Dedifferentiated amniotic fluid mesenchymal stem cell (primary cell): ENCODE measurements at regions not wholly inside any gene's neighbourhood (a gene's known extent, or its start where the extent isn't known, plus 50 kb on each side); places are given as distances from the start of the nearest gene placed in this dataset.

Experiments used
- DNase-seq: peaks from one replicate; pipeline ENCODE4 v3.0.0-alpha.2; 2016; ENCODE audit errors: extremely low spot score

DNA sequence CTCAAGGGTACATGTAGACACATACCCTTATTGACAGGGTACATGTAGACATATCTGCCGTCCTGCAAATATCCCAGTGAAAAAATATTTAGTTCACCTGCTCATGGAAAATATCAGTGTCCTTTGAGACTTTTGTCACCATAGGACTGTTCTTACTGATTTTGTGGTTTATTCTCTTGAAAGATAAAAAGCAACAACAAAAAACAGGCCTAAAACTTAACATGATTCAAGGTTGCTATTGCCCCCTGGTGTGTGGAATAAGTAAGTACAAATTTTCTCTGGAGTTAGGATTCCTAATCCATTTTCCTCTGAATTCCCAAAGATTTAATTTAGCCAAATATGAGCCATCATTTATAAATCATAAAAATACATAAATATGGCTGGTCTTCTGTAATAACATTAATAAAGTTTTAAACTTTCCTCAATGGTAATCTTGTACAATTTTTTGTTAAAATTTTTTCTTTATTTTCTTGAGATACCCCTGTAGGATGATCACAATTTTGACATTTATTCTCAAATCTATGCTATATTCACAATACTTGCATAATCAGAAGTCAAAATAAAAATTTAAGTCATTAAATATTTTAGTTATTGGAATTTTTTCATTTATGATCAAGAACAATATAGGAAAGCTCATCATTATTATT lies 741.4 kb upstream of the POT1 start:
- no peak for DNase-seq

DNA sequence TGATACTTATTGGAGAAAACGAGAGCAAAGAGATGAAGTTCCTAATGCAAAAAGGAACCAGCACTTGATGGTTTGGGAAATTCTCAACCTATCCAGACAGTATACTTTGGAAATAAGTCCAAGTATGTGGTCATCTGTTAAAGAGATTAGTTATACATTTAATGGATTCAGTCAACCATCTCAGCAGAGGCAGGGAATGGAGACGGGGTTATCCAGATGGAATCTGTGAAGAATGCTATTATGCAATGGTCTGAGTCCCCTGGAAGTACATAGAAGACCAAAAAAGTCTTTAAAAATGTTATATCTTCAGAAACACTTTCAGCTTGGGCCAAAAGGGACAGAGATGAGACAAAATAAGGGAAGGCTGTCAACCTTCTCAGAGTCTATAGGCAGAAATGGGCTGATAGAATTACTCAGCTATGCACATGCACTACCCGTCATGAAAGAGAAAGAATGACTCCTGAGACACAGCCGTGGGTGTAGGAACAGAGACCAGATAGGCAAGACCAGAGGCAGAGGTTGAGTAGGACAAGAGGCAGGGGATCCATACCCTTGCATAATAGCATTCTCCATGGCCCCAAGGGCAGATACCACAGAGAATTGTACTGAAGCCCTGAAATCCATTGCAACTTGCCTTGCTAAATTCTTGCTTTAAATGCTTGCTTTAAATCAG lies 738.8 kb upstream of the POT1 start:
- no peak for DNase-seq

DNA sequence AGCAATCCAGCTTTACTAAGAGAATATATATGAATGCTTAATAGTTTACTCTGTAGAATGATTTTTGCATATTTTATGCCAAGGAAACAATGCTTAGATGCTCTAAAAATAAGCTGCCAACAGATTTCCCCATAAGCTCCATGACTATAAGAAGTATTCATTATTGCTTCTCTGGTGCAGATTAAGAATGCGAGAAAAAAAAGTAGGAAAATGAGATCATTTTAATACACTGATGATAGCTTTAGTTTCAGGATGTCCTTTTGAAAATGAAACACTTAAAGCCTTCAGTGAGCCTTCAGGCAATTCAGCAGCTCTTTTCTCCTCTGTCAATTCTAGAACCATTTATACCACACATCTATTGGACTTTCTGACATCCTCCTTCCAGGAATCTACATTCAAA lies 735.0 kb upstream of the POT1 start:
- DNase-seq, result no peak

DNA sequence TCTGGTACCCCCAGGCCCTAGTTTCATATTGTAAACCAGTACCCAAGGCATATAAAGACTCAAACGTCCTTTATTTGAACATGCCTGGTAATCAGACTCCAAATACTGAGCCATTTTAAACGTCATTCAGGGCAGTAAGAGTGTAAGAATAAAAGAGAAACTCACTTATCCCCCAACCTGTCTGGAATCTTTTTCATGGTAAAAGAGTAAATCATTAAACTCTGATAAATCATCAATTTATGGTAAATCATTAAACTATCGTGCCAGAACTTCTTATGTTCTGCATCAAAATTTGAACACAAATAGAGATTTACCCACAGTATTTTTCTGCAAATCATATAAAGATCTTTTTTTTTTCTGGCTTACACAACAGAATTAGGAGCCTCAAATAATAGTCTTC lies 734.3 kb upstream of the POT1 start:
- DNase-seq, result no peak

DNA sequence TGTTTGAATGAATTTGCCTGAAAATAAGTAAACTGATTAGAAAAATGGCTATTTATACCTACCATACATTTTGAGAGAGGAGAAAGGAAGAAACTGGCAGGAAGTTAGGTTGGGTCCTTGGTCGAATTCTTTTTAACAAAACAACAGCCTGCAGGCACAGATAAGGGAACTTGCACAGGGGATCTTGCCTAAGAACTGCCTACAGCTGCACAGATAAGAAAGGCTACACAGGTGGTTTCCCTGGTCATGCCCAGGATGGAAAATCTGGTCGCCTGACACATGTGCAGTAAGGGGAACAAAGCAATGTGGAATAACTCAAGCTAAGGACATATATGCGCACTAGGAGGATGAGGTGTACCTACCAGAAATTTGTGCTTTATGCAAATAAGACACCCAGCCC lies 732.1 kb upstream of the POT1 start:
- no peak for DNase-seq

DNA sequence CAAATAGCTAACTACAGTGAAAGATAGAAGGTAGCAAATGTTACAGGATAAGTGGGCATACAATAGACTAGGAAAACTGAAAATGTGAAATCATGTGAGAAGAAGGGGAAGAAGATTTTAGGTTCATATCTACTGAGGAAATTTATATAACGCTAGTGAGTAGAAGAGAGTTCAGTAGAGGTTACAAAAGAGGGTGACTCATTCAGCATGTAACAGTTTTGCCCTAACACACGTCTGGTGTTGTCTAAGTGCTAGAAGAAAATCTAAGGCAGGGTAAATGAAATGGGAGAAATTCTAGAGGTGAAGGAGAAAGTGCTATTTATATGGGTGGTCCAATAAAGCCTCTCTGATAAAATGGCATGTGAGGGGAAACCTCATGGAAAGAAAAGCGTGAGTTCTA lies 731.4 kb upstream of the POT1 start:
- DNase-seq, result no peak

DNA sequence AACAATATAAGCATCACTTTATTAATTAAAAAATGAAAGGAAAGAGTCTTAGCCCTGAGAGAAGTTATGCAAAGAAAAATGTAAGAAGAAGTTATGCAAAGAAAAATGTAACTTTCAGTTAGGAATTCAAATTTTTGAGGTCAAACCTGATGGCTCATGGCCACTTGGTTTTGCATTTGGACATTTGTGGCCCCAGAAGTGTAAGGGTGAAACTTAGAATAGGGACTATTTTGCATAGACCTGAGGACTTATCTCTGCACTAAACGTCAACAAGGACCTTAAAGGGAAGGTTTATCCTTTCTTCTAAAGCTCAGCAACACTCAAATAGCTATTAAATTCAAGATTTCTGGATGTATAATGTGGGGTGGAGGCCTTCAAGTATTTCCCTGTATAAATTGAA lies 724.5 kb upstream of the POT1 start:
- DNase-seq, result no peak

DNA sequence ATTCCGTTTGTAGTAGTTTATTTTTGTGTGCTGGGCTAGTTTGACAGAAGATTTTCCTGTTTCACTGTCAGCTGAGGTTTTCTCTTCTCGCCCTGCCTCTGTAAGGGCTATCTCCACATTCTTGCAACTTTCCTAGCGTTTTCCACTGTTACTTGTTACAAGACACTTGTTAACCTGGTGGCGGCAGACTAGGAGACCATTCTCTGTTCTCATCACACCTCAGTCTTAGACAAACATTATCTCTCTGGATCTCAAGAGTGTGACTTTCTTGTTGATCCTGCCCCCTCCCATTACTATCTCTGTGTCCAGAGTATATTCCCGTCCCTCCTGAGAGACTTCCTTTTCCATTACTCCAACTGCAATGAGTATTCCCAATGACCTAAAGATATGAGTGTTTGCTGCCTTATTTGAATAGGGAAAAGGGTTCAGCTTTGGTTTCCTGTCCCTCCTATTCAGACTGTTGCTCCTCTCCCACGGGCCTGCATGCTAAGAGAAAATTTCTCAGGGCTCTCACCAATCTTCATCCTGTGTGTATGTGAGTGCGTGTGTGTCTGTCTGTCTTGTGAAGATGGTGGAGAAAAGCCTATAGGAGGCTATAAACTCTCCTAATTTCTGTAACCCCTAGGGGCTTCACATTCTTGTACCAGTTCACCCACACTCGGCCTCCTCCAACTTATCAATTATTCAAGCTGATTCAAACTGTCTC lies 722.4 kb upstream of the POT1 start:
- DNase-seq, result no peak

DNA sequence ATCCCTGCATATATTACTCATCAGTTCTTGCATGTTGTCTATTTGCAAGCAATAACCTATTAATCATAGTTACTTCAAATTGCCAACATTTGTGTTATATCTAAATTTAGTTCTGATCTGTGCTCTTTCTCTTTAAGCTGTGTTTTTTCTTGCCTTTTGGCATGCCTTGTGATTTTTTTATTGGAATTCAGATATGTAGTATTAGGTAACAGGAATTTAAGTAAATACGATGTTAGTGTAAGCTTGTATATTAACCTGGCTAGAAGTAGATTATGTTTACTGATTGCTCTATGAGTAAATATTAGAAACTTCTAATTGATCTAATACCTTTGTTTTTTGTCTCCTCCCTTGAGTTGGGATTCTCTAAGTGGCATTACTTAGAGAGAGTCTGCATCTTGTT lies 718.9 kb upstream of the POT1 start:
- DNase-seq, result no peak

DNA sequence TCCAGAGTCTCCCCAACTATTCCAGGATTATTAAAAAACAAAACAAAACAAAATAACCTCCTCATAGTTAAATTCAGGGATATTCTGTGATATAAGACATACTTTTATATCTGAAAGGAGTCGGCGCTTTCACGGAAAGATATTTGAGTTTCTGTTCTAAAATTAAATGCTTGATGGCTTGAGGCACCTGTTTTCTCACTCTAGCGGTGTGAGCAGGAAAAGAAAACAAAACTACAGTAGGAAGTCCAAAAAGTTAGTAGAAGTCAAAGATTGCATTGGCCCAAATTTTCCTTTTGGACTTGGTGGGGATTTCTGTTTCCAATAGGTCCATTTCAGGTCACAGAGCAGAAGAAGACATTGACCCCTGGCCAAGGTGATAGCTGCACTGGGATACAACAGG lies 716.1 kb upstream of the POT1 start:
- DNase-seq, result no peak

DNA sequence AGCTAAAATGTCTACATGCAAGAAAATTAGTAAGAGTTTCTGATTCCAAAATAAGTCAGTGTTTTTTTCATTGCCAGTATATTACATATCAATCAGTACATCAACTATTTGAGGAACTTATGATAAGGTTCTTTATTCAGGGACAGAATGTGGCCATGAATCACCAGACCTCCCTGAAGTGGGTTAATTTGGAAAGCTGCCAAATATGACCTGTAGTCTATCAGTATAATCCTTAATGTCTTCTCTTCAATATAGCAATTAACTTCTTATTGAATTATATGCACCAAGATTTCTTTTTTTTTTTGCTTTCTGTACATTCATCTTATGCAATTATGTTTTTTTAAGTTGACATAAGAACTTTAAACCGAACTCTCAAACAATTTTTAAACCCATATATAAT lies 714.5 kb upstream of the POT1 start:
- DNase-seq, result no peak

DNA sequence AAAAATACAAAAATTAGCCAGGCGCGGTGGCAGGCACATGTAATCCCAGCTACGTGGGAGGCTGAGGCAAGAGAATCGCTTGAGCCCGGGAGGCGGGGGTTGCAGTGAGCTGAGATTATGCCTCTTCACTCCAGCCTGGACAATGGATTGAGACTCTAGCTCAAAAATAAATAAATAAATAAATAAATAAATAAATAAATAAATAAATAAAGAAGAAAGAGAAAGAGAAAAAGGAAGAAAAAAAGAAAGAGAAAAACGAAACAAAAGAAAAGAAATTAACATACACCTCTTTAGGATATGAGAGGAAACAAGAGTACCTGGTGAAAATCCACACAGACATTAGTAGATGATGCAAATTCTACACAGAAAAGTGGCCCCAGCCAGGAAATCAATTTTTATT lies 713.7 kb upstream of the POT1 start:
- DNase-seq, result no peak

DNA sequence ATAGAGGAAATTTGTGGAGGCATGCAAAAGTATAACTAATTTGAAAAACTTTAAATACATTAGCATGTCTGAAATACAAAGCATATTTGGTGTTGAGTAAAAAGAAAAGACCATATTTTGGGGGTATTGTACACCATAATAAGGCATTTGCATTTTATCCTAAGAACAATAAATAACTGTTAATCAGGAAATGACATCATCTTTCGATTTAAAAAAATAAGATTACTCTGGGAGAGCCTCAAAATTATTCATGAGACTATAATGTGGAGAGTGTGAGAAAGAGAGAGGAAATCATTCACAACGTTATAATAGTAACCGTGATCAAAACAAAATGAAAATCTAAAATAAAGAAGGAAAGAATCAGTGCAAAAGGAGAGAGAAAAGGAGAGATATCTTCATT lies 712.3 kb upstream of the POT1 start:
- DNase-seq, result no peak

DNA sequence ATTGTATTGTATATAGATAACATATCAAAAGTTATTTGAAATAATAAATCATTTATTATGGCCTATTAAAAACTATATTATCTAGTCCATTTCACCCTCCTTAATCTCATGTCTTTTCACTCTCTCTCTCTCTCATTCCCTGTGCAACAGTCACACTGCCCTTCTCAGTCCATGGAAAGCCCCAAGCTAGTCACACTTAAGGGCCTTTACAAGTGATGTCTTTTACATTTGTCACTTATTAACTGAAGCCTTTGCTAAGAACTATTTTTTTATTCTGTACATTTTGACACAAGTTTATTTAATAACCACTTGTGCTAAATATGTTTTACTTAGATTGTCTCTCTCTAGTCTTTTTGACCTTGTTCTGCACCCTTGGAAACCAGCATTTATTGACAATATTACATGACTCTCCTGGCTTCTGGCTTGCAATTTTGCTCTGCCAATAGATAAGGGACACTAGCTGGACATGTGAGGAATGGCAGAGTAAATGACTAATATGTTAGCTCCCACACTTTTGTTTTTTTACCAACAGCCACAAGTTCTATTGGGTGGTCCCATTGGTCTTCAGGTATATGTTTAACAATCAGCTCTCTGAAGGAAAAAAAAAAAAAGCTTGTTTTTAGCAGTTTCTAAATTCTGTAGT lies 706.8 kb upstream of the POT1 start:
- no peak for DNase-seq

DNA sequence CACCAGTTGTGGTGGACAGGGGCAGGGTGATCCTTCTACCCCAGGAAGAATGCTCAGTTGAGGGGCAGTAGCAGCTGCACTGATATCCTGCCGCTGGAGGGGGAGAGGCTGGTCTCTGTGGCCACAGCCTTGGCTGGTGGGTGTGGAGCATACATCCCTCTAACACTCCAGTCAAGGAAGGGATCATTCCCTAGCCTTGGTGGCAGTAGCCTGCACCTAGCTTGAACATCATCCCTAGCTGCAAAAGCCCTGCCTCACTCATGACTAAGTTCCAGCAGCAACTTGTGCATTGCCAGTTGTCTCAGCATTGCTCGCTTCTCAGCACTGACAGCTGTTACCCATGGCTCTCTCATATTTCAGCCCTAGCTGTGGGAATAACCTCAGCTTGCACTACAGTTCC lies 688.9 kb upstream of the POT1 start:
- no peak for DNase-seq

DNA sequence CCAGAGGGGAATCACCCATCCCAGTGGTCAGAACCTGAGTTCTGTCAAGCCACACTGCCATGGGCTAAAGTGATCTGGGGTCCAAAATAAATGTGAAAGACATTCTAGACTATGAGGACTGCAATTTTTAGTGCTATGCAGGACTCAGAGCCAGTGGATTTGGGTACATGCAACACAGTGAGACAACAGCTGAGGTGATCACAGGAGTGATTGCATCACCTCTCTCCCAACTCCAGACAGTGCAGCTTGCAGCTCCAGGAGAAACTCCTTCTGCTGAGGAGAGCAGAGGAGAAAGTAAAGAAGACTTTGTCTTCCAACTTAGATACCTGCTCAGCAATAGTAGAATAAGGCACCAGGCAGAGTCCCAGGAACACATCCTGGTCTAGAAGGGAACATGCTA lies 682.0 kb upstream of the POT1 start:
- DNase-seq, result no peak

DNA sequence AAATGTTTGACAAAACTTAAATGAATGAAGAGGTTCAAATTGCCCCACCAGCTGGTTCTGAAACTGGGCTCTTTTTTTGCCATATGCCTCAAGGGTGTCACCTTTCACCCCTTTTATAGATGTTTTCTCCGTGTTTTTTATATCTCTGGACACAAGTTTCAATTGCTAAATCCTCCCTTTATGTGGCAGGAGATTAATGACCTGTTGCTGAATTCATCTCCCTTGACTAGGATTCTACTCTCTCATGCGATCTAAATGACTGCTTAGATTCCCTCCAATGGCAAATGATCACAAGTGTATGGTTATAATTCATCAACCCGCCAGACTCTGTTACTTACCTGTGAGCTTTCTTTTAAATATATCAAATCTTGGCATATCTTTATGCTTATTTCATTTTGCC lies 677.0 kb upstream of the POT1 start:
- DNase-seq, result no peak

DNA sequence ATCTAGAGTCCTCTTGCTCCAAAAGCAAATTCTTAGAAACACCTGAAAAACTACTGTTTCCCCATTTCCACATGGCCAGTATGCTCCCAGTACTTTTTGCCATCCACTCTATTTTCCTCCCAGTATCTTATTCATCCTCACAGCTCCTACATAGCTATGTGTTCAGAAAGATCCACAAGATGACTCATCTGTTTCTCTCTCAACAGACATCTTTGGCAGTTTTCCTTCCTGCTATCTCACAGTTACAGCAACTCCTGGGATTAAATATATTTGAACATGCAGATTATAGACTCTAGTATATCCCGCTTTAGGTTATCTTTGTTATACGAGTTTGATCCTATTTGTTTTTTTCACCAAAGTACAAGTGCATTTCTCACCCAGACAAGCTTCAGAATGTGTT lies 675.6 kb upstream of the POT1 start:
- DNase-seq, result no peak

DNA sequence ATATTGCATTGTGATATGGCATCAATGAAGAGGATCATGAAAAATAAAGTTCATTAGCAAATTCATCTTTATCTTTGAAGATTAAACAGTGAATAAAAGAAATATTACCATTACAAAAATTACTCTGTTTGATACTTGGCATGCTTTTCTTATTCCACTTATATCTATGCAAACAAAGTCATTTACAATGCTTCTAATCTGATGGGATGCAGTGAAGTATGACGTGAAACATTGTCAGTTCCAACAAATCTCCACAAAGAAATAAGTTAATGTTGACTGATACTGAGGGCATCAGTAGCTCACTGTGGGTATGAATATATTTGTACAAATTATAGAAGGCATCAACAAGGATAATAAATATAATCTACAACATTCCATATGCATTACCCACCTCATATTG lies 672.8 kb upstream of the POT1 start:
- DNase-seq, result no peak

DNA sequence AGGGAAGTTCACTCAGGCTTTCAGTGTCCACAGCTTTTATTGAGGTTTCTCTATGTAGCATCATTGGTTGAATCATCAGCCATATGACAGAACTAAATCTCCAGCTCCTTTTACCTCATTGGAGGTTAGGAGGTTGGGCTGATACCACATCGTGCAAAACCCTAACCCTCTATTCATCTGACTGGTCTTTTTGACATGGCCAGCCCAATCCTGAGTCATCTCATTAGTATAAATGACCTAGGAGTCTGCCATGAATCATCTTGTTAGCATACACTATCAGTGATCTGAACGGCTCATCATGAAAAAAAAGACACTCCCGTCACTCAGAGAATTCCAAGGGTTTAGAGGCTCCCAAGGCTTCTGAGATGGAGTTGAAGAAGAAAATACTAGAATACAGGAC lies 669.8 kb upstream of the POT1 start:
- DNase-seq, result no peak

DNA sequence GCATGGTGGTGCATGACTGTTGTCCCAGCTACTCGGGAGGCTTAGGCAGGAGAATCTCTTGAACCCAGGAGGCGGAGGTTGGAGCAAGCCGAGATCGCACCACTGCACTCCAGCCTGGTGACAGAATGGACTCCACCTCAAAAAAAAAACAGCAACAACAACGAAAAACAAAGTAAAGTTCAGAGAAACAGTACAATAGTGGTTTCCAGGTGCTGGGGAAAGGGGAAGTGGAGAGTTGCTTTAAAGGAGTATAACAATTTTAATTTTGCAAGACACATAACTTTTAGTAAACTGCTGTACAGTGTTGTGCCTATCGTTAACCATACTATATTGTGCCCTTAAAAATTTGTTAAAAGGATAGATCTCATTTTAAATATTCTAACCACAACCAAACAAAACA lies 662.7 kb upstream of the POT1 start:
- no peak for DNase-seq

DNA sequence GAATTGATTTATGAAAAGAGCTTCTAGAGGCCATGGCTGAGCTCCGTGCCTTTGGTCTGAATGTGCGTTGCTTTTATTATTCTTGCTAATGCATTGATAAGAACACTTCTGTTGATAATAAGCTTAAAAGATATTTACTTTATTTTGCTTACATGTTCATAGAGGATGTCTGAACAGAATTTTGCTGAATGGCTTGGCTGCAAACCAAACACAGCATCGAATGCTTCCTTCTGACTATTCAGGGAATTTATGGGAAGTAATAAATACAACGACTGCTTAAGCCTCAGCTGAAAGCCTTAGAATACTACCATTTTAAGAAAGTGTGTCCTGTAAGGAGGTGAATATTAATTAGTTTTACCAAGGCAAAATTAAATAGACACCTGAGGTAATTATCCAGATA lies 643.5 kb upstream of the POT1 start:
- no peak for DNase-seq

DNA sequence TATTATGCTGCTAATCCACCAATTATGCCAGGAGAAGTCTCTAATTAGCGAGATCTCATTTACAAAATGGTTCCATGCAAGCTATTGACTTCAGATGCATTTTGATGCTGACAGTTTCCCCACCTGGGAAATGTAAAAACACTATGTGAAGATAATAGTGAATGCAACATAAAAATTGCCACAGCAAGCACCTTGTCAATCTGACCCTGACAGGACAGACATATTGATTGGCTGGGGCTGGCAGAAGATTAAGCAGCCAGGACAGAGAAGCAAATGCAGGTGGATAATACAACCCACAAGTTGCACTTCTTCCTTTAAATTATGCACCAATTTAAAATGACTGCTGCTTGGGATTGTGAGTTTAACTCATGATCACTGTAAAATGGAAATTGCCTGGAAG lies 642.8 kb upstream of the POT1 start:
- no peak for DNase-seq
